Glomerular visceral epithelial cell (primary cell): ENCODE measurements at regions not wholly inside any gene's neighbourhood (a gene's known extent, or its start where the extent isn't known, plus 50 kb on each side); places are given as distances from the start of the nearest gene placed in this dataset.
"Not testable (repeated sequence)": the region's sequence is repeated elsewhere in the genome, so short reads cannot be mapped to it uniquely, and the experiment has no call there.

ENCODE experiments used
- DNase-seq: peaks from one replicate; pipeline ENCODE4 v3.0.0-alpha.2; 2016; ENCODE audit errors: extremely low spot score

- no peak for DNase-seq
Measured at GRCh38 chr6:170063851-170064602, 226.9 kb downstream of the DLL1 start.

- no peak for DNase-seq
Measured at GRCh38 chr6:170063431-170063830, 227.4 kb downstream of the DLL1 start.

- no peak for DNase-seq
Measured at GRCh38 chr6:170062915-170063241, 228.0 kb downstream of the DLL1 start.

GRCh38 chr6:170062209-170062914 lies 228.5 kb downstream of the DLL1 start:
- no peak for DNase-seq

GRCh38 chr6:170058878-170059485 lies 231.9 kb downstream of the DLL1 start:
- no peak for DNase-seq

GRCh38 chr6:170057961-170058877 lies 232.7 kb downstream of the DLL1 start:
- no peak for DNase-seq

- DNase-seq: no peak
Measured at GRCh38 chr6:170057034-170057734, 233.7 kb downstream of the DLL1 start.

GRCh38 chr6:170056278-170056711 lies 234.6 kb downstream of the DLL1 start:
- no peak for DNase-seq

GRCh38 chr6:170055797-170056196 lies 235.1 kb downstream of the DLL1 start:
- not testable (repeated sequence) for DNase-seq

- DNase-seq: no peak
Measured at GRCh38 chr6:170053966-170054661, 236.8 kb downstream of the DLL1 start.

- no peak for DNase-seq
Measured at GRCh38 chr6:170052991-170053821, 237.7 kb downstream of the DLL1 start.

- DNase-seq: no peak
Measured at GRCh38 chr6:170051229-170052172, 239.4 kb downstream of the DLL1 start.

- no peak for DNase-seq
Measured at GRCh38 chr6:170050591-170051041, 240.3 kb downstream of the DLL1 start.

- DNase-seq: no peak
Measured at GRCh38 chr6:170049641-170050561, 241.0 kb downstream of the DLL1 start.

GRCh38 chr6:170048615-170049256 lies 242.1 kb downstream of the DLL1 start:
- no peak for DNase-seq

- no peak for DNase-seq
Measured at GRCh38 chr6:170047823-170048222, 243.1 kb downstream of the DLL1 start.
